ENCODE measurements at regions not wholly inside any gene's neighbourhood (a gene's known extent, or its start where the extent isn't known, plus 50 kb on each side); places are given as distances from the start of the nearest gene placed in this dataset.

DNA sequence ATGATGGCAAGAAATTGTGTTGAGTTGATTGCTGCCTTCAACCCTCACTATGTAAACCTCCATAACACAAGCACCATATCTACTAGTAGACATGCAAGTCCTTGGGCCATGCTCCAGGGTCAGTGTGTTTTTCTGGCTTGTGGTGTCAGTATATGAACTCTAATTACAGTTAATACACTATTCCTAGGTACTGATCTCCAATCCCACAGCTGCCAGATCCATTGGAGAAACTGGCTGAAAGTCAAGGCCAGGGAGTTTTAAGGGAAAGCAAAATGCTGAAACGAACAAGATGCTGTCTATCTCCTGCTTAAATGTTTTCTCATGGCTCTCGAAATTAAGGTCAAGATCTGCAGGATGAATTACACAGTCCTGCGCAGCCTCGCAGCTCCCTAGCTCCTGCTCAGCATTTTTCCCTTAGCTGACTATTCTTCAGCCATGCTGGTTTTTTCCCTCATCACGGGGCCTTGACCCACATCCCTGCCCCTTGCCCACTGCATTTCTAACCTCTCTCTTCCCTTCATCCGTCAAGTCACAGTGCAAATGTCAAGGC, 425.0 kb upstream of the ADAMTS9 start:
- TF ChIP-seq EZH2 (IDR thresholded peaks at IDR 0.05; ENCODE audit: insufficient read depth, poor library complexity, severe bottlenecking) (no peak), EZH2phosphoT487 (IDR thresholded peaks at IDR 0.05; ENCODE audit: insufficient read depth, low read depth) (no peak)
